Stimulated activated CD4-positive, alpha-beta T cell treated with anti-CD3 and anti-CD28 coated beads, Interleukin-15, amount 100 ng/mL, for 48 hours (primary cell): ENCODE measurements at regions not wholly inside any gene's neighbourhood (a gene's known extent, or its start where the extent isn't known, plus 50 kb on each side); places are given as distances from the start of the nearest gene placed in this dataset.

ENCODE experiments used
- DNase-seq, 2 donors: peaks; one replicate each; pipeline ENCODE4 v3.0.0-alpha.2; 2020; ENCODE audit warnings: low read depth in 2 of 2

GRCh38 chr10:33546031-33546430, 211.6 kb upstream of the NRP1 start:
- DNase-seq = no peak

GRCh38 chr10:33542752-33543505, 208.5 kb upstream of the NRP1 start:
- DNase-seq = no peak

- no peak for DNase-seq
Measured at GRCh38 chr10:33539116-33539515, 204.6 kb upstream of the NRP1 start.

DNA sequence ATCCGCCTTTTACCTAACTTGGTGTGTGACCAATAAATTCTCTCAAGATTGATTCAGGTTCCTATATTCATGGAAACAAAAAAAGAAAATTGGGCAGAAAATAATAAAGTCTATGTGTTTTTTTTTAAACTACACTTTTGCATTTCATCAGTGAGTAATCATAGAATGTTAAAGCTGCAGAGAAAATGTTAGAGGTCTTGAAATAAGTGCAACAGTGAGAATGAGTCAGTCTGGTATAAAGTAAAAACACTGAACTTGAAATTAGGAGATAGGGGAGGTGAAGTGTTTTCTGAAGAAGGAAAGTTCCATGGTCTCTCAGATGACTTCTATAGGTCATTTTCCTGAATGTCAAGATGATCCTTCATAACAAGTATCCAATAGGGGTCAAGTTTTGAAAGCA, 202.6 kb upstream of the NRP1 start:
- no peak for DNase-seq

GRCh38 chr10:33536508-33536907, 202.0 kb upstream of the NRP1 start:
- DNase-seq = no peak

DNA sequence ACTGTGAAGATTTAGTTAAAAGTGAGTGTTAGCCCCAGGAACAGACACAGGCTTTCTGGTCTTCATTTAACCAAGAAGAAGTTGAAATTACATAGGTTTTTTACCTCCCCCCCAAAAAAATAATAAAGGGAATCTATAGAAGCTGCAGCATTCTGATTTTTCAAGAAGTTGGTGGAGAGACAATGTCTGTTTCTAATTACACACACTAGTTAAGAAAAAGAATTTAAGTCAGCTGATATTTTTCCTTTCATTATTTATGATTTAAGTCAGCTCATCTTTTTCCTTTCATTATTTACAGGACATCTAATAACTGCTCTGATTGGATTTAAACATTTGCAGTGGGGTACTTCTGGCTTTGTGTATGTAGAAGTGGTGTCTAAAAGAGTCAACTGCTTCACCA, 201.4 kb upstream of the NRP1 start:
- no peak for DNase-seq

- DNase-seq = no peak
Measured at GRCh38 chr10:33534416-33534815, 199.9 kb upstream of the NRP1 start.

GRCh38 chr10:33533612-33534011, 199.1 kb upstream of the NRP1 start:
- no peak for DNase-seq

- DNase-seq = no peak
Measured at GRCh38 chr10:33532901-33533300, 198.4 kb upstream of the NRP1 start.

DNA sequence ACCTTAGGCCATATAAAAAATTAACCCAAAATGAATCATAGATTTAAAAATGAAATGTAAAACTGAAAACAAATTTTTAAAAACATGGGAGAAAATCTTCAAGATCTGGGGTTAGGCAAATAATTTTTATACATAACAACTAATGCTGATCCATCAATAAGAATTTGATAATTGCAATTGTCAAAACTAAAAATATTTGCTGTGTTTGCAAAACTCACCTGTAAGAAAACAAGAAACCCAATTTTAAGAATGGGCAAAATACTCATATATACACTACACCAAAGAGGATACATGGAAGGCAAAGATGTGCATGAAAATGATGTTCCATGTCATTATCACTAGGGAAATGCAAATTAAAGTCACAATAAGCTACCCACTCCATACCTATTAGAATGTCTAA, 194.8 kb upstream of the NRP1 start:
- no peak for DNase-seq

- DNase-seq = no peak
Measured at GRCh38 chr10:33524966-33525365, 190.5 kb upstream of the NRP1 start.

DNA sequence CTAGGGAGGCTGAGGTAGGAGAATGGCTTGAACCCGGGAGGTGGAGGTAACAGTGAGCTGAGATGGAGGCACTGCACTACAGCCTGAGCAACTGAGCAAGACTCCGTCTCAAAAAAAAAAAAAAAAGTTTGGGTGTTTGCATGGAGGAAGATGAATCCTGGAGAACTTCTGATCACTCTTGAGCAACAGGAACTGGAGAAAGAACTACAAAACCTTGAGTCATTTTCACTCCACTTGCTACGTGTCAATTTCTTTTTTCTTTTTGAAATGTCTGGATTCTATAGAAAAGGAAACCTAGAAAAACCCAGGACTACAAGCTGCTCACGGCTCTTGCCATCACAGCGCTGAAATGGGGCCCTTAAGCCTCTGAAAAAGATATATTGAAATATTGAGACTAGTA, 189.6 kb upstream of the NRP1 start:
- DNase-seq = no peak

GRCh38 chr10:33523236-33523792, 188.8 kb upstream of the NRP1 start:
- DNase-seq = no peak

DNA sequence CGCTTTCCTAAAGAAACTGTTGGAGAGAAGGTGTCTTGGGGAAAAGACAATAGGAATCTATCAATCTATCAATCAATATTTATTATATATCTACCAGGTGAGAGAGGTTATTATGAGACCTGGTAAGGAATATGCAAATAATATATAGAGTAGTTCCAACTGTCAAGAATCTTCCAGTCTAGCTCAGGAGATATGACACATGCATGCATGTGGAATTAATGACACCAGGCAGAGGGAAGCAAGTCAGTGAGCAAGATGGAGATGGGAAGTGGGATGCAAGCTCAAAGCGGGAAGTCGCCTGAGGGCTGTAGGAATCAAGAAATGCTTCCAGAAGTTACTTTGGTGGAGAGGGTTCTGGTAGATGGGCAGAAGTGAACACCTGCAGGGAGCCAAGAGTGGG, 187.4 kb upstream of the NRP1 start:
- no peak for DNase-seq

DNA sequence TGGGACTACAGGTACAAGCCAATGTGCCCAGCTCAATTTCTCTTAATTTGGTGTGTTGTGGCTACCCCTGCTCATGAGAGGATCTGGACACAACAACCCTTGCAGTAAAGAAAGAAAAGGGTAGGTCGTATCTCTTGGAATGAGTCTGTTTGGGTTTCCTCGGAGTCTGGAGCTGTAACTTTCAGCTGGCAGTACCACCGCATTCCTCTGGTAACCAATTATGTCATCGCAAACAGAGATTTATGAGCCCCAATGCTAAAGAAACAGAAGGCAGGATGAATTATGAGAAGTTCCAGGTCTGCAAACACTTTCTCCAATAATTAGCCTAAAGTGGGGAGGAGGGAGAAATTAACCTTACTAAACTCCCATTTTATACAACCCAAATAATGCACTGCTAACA, 186.6 kb upstream of the NRP1 start:
- no peak for DNase-seq

DNA sequence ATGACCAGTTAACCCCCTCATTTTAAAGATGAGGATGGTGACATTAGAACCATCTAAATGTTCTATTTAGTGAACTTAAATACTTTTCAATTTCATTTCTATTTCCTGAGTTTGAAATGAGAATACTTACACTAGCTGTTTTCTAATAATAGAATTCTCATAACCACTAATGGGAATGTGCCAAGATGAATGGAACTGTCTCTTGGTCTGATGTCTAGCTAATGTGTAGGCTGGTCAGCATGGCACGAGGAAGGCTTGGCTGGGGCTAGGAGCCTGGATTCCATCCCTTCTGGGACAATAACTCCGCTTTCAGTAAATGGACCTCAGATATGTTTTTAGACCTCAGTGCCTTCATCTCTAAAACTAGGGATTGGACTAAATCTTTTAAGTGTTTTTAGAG, 185.8 kb upstream of the NRP1 start:
- DNase-seq = no peak

- DNase-seq = no peak
Measured at GRCh38 chr10:33519130-33519860, 184.8 kb upstream of the NRP1 start.

DNA sequence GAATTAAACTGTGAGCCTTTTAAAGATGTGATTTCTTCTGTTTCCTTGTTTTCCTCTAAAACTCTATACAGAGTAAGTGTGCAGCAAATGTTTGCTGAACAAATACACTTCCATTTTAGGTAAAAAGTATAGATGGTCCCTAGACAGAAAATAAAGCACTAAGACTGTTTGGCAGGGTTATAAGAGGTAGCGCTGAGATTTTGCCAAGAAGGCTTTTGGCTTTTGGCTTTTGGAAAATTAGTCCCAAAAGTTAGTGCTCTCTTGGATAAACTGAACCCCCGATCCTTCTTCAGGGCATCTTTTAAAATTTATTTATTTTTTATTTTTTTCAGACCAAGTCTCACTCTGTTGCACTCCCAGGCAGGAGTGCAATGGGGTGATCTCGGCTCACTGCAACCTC, 175.7 kb upstream of the NRP1 start:
- DNase-seq = no peak

- peak in 1 of 2 donors; percentile 26 for DNase-seq
Measured at GRCh38 chr10:33509231-33509831, 174.9 kb upstream of the NRP1 start.

GRCh38 chr10:33507662-33508425, 173.4 kb upstream of the NRP1 start:
- no peak for DNase-seq

DNA sequence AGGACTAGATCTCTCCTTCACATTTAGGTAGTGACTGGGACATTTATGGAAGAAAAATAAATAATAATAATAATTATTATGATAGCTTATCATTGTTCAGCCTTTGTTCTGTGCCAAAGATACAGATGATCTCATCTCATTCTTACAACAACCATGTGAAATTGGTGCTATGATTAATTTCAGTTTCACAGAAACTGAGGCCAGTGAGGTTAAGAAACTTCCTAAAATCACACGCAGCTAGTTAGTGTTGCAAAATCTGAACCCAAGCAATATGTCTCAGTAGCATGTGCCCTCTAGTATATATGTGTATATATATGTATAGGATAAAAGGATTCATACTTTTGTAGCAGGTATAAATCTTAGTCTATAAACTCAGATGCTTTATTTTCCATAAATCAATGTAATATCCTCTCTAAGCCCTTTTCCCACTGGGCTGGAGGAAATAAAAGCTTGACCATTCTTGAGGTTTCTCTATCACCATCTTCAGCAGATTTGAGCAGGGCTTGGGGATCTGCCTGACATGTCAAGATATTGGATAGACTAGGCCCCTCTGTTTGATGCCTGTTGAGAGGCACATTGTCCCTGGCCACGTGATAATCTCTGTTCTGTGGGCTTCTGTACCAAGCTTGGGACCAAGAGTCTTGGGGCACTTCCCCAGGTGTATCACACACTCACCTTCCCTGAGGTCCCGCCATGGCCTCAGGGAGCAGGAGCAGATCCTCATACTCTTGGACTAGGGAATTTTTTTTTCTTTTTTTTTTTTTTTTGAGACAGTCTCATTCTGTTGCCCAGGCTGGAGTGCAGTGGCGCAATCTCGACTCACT, 172.6 kb upstream of the NRP1 start:
- DNase-seq = no peak
